HFFc6 (cell line): ENCODE measurements at regions not wholly inside any gene's neighbourhood (a gene's known extent, or its start where the extent isn't known, plus 50 kb on each side); places are given as distances from the start of the nearest gene placed in this dataset.
A peak's percentile ranks its signal among the peaks of the same experiment; 100 is the strongest.
"Not testable (repeated sequence)": the region's sequence is repeated elsewhere in the genome, so short reads cannot be mapped to it uniquely, and the experiment has no call there.

Source experiments
- DNase-seq: peaks from one replicate; pipeline ENCODE4 v3.0.0-alpha.2; 2018
- H3K27ac Mint-ChIP-seq: 2 replicates; pipeline ENCODE4 v1.8.0; 2020; ENCODE audit warnings: mild to moderate bottlenecking, mixed read lengths
- H3K27me3 Mint-ChIP-seq: 2 replicates; pipeline ENCODE4 v1.8.0; 2021; ENCODE audit warnings: mild to moderate bottlenecking, moderate library complexity, mixed read lengths; ENCODE audit not compliant: insufficient read depth
- H3K36me3 Mint-ChIP-seq: 2 replicates; pipeline ENCODE4 v1.8.0; 2021; ENCODE audit warnings: low read depth, mixed read lengths
- H3K4me1 Mint-ChIP-seq: 2 replicates; pipeline ENCODE4 v1.8.0; 2020; ENCODE audit warnings: low read depth, mixed read lengths
- H3K4me3 Mint-ChIP-seq: 2 replicates; pipeline ENCODE4 v1.8.0; 2020; ENCODE audit warnings: mild to moderate bottlenecking, moderate library complexity, mixed read lengths
- H3K9me3 Mint-ChIP-seq: 2 replicates; pipeline ENCODE4 v1.8.0; 2020; ENCODE audit warnings: mild to moderate bottlenecking, mixed read lengths
- TF ChIP-seq, protein P1 (sequence below): fragments of 200-600 bp; sonication (generic); IDR thresholded peaks from 2 replicates; pipeline ENCODE4 v1.5.0; 2021; ENCODE audit warnings: antibody characterized with exemption, mild to moderate bottlenecking

DNA sequence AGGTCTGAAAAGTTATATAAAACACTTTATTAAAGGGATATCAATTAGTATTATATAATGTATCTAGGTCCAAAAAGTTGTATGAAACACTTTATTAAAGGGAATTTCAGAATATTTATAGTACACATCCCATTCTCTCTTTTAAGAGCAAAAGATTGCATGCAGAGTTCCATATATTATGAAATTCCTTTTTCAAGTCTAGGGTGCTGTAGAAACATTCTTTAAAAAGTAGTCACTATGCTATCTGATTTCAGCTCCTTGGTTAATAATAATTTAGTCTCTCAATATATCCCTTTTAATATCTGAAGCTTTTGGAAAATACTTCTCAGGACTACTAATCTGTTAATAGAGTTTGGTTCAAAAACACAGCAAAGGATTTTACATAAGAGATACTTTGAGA, 1496.1 kb upstream of the C9orf72 start:
- Mint-ChIP-seq H3K4me3 (no peak overlapping the region), H3K4me1 (no peaks in the 10 kb centered on the region), H3K36me3 (no peaks in the 10 kb centered on the region), H3K27ac (no peak overlapping the region), H3K27me3 (no peaks in the 10 kb centered on the region; the same call in none of the 2 replicates), H3K9me3 (no peaks in the 10 kb centered on the region)
- DNase-seq: no peak
- TF ChIP-seq, protein P1, sequence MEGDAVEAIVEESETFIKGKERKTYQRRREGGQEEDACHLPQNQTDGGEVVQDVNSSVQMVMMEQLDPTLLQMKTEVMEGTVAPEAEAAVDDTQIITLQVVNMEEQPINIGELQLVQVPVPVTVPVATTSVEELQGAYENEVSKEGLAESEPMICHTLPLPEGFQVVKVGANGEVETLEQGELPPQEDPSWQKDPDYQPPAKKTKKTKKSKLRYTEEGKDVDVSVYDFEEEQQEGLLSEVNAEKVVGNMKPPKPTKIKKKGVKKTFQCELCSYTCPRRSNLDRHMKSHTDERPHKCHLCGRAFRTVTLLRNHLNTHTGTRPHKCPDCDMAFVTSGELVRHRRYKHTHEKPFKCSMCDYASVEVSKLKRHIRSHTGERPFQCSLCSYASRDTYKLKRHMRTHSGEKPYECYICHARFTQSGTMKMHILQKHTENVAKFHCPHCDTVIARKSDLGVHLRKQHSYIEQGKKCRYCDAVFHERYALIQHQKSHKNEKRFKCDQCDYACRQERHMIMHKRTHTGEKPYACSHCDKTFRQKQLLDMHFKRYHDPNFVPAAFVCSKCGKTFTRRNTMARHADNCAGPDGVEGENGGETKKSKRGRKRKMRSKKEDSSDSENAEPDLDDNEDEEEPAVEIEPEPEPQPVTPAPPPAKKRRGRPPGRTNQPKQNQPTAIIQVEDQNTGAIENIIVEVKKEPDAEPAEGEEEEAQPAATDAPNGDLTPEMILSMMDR: no peak

DNA sequence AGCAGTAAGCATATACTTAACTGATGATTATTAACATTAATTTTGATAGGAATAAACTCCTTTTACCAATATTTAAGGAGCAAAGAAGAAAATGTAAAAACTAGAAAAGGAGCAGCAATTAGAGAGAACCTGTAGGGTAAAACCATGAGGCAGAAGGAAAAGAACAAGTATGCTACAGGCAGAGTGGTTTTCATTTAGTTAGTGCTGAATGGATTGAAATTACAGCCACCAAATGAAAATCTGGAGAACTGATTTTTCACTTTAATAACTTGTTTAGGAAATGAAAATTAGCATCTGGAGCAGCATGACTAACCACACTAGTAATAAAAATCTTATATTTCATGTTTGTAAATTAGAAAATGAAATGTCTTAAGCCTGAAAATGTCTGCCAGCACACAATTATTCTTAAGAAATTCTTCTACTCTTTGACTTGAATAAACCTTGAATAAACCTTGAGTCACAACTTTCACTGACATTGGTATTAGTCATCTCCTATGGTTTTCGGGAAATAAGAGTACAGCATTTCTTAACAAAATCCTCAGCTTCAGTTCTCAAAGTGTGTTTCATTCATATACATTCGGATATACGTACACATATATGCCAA, 1504.9 kb upstream of the C9orf72 start:
- no peaks in the 10 kb centered on the region for H3K36me3 Mint-ChIP-seq
- H3K4me3 Mint-ChIP-seq: no peak overlapping the region
- no peak overlapping the region for H3K27ac Mint-ChIP-seq
- H3K9me3 Mint-ChIP-seq: peaks cover 6% of the 10 kb centered on the region
- DNase-seq: peak; percentile 0
- no peaks in the 10 kb centered on the region for H3K4me1 Mint-ChIP-seq
- TF ChIP-seq, protein P1: no peak
- no peaks in the 10 kb centered on the region; the same call in 1 of the 2 replicates for H3K27me3 Mint-ChIP-seq

DNA sequence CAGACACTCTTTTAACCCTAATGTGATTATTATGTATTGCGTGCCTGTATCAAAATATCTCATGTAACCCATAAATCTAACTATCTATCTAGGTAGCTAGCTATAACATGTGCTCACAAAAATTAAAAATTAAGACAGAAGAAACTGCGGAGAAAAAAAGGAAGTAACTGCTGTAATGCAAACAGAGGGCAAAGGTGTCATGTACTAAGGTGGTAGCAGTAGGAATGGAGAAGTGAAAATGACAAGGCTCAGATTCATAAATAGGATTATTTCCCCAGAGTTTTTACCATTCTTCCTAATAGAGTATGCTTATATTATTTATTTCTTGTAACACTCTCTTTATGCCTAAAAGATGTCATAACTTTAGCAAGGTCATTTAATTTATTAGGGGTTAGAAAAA, 1527.5 kb upstream of the C9orf72 start:
- H3K27me3 Mint-ChIP-seq: no peaks in the 10 kb centered on the region
- H3K27ac Mint-ChIP-seq: no peak overlapping the region
- H3K4me3 Mint-ChIP-seq: no peak overlapping the region
- no peaks in the 10 kb centered on the region for H3K36me3 Mint-ChIP-seq
- peaks cover 6% of the 10 kb centered on the region for H3K9me3 Mint-ChIP-seq
- no peaks in the 10 kb centered on the region for H3K4me1 Mint-ChIP-seq
- TF ChIP-seq, protein P1: no peak
- DNase-seq: no peak

DNA sequence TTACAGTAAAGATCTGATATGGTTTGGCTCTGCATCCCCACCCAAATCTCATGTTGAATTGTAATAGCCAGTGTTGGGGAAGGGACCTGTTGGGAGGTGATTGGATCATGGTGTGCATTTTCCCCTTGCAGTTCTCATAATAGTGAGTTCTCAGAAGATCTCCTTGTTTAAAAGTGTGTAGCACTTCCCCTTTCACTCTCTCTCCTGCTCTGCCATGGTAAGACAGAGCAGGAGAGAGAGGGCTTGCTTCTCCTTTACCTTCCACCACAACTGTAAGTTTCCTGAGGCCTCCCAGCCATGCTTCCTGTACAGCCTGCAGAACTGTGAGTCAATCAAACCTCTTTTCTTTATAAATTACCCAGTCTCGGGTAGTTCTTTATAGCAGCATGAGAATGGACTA, 1530.9 kb upstream of the C9orf72 start:
- H3K4me3 Mint-ChIP-seq, H3K27me3 Mint-ChIP-seq, H3K4me1 Mint-ChIP-seq, H3K36me3 Mint-ChIP-seq, DNase-seq, H3K9me3 Mint-ChIP-seq, H3K27ac Mint-ChIP-seq: not testable (repeated sequence)

DNA sequence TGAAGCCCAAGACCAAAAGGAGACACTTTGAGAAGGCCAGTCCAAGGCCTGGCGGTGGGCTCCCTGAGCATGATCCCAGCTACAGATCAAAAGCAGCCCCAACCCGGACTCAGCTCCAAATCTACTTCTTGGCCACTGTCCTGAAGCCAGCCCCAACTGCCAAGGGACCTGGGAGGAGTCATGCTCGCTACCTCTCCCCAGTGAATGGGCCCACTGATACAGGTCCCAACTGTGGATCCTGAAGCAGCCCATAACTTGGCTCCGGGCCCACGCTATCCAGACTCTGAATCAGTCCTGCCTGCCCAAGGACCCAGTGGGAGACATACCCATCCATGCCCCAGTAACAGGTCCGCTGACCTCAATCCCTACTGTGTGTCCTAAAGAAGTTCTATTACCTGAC, 1545.3 kb upstream of the C9orf72 start:
- TF ChIP-seq, protein P1: no peak
- DNase-seq: no peak
- Mint-ChIP-seq H3K27ac (no peak overlapping the region), H3K27me3 (peaks cover 3% of the 10 kb centered on the region; the same call in 1 of the 2 replicates), H3K36me3 (no peaks in the 10 kb centered on the region), H3K4me1 (no peaks in the 10 kb centered on the region), H3K4me3 (no peak overlapping the region), H3K9me3 (peaks cover 10% of the 10 kb centered on the region)

DNA sequence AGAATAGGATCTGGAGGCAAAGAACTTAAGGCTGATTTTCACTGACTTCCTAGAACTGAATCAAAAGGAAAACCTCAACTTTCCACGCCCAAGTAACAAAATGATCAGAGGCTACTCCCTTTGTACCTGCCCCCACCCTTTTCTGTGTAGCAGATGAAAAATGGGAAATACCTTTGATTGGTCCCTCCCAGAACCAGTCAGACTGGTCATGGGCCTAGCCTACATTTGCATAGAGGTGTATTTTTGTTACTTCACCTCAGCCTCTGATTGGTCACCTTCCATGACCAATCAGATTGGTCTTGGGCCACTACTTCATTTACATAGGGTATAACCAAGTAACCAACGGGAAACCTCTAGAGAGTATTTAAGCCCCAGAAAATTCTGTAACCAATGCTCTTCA, 1553.5 kb upstream of the C9orf72 start:
- H3K9me3 Mint-ChIP-seq: peaks cover 40% of the 10 kb centered on the region
- no peak overlapping the region for H3K27ac Mint-ChIP-seq
- H3K4me3 Mint-ChIP-seq: no peak overlapping the region

More for the DNA sequence above, 1553.5 kb upstream of the C9orf72 start:
- Mint-ChIP-seq H3K36me3 (no peaks in the 10 kb centered on the region), H3K4me1 (no peaks in the 10 kb centered on the region), H3K27me3 (no peaks in the 10 kb centered on the region)
- no peak for DNase-seq
- TF ChIP-seq, protein P1: no peak
